NCI-H1105 (cell line): ENCODE measurements at regions not wholly inside any gene's neighbourhood (a gene's known extent, or its start where the extent isn't known, plus 50 kb on each side); places are given as distances from the start of the nearest gene placed in this dataset.

ENCODE experiments used
- DNase-seq: peaks from one replicate; lab custom pipeline; 2025; lab: John Stamatoyannopoulos, UW

DNA sequence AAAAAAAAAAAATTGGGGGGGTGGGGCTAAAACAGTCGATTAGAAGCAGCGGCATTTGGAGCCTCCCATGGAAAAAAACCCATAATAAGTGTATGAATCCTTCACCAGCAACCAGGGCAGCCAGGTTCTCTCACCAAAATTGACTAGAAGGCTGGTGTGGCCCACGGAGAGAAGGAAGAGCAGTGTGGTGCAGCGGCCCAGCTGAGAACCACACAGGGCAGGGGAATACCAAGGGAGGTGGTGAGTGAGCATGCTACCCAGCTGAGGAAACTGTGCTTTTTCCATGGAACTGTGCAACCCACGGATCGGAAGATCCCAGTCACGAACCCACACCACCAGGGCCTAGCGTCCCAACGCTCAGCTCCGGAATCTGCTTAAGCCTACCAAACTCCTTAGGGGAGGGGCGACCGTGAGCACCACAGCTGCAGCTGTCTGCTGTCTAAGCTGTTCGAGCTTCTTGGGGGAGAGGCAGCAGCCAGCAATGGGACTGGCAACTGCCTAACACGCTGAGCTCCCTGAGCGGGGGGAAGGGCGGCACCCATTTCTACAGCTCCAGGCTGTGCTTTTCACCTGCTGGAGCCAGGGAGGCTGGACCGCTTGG is 1037.2 kb upstream of the ACVR2A start:
- DNase-seq: no peak

DNA sequence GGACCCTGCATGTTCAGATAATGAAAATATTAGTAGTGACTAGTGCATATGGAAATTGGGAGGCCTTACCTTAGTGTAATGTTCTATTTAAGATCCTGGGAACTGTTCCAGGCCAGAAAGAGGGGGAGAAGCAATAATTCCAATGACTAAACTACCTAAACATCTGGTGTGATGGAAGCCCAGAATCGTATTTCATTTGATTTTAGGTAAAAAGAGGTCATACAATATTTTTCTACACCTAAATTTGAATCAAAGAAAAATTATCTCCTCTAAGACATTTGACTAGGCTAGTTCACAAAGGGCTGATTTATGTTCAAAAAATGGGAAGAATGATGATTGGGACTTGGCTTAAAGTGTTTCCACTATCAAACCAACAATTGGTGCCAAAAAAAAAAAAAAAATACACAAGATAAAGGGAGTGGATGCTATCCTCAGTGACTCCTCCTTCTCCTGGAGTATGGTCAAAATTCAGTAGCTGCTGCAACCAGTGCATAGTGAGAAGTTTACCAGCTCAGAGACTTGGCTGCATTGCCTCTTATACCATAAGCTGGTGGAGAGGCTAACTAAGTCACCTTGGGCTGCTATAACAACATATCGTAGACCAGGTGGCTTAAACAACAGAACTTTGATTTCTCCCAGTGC is 1038.3 kb upstream of the ACVR2A start:
- DNase-seq: no peak

DNA sequence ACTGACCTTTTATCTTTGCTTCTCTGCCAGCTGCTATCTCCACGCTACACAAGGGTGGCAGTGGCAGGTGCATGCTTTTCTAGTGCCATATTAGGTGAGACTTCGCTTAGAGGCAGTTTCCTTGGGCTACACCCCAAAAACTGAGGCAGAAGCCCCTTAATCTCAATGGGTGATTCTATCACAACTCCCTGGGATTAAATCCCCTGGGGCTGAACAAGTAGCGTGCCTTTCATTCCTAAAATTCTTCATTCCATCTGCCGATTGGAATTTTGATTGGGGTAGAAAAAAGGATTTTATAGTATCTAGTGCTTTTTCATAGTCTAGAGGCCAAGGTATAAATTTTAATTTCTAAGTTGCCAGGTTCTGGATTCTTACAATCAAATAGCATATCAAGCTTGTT is 1040.5 kb upstream of the ACVR2A start:
- DNase-seq: no peak

DNA sequence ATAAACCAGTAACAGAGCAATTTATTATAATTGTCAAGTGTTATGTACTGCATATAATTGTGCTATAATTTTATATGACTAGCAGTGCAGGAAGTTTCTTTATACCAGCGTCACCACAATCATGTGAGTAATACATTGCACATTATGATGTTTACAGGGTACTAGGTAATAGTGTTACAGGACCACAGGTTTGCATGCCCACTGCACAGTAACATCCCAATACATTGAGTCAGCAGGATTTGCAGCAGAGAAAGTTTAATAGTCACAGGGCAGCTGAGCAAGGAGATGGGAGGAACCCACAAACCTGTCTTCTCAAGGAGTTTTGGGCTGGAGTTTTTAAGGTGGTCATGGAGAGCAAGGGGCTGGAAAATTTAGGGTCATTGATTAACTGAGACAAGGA is 1042.9 kb upstream of the ACVR2A start:
- DNase-seq: no peak

DNA sequence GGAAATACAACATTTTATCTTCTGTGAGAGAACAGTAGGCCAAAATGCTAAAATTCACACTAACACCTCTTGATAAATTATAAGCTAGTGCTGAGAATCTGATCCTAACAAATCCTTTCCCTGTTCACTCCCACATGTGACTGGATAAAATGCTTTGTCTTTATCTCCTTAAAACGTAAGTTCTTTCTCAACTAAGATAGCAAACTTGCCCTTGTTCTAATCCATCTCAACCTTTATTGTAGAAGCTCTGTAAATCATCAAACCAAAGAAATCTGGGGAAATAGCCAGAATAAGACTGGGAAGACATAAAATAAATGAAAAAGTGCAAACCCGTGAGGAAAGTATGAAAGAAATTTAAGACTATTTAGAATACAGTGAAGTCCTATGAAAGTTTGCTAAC is 1058.4 kb upstream of the ACVR2A start:
- DNase-seq: no peak

DNA sequence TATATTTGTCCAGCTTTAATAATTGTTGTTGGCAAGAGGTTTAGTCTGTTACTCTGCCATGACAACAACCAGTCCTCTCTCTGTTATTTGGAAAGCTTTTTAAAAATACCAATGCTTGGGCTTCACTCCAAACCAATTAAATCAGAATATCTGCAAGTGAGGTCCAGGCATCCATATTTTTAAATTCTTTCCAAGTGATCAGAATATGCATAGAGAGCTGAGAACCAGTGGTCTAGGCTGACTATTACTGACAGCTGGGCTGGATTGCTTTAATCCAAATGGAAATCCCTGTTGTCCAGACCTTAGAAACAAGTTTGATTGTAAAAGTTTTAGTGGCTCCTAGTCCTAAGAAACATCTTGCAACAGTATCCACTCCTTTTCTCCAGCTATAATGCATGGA is 1059.7 kb upstream of the ACVR2A start:
- no peak for DNase-seq

DNA sequence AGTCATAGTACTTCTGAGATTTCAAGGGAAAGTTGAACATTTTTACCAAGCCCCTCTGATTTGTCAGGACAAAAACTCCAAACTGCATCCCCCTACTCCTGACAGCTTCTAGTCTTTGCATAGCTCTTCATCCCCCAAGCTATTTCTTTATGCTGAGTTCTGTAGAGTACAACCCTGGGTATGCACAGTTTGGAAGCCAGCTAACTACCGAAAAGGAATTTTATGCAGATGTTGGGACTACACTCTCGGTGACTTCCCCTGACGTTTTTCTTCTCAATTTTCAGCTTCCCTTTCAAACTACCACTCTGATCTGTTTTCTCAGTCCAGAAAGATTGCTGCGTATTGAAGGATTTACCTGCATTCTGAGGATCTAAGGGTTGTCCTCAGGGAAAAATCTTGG is 1060.2 kb upstream of the ACVR2A start:
- DNase-seq: no peak

DNA sequence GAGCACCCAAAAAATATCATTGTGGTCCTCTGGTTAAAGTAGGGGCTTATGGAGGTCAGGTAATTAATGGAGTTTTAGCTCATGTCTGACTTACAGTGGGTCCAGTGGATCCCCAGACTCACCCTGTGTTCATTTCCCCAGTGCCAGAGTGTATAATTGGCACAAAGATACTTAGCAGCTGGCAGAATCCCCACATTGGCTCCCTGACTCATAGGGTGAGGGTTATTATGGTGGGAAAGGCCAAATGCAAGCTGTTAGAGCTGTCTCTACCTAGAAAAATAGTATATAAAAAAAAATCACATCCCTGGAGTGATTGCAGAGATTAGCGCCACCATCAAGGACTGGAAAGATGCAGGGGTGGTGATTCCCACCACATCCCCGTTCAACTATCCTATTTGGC is 1067.6 kb upstream of the ACVR2A start:
- no peak for DNase-seq

DNA sequence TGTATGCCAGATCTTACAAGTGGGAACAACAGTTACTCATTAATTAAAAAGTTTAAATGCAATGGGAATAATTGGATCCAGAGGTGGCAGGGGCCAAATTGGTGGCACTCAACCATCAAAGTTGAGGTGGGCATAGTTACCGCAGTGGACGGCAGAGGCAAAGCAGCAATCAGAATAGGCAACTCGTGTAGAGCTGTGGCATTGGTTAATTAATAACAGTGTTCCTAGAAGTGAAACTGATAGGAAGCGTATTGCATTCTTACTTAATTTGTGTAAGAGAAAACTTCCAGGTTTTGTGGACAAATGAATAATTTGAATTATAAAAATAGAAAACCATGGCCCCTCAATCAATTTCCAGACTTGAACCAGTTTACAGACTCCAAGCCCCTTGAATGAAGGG is 1068.2 kb upstream of the ACVR2A start:
- DNase-seq: no peak

DNA sequence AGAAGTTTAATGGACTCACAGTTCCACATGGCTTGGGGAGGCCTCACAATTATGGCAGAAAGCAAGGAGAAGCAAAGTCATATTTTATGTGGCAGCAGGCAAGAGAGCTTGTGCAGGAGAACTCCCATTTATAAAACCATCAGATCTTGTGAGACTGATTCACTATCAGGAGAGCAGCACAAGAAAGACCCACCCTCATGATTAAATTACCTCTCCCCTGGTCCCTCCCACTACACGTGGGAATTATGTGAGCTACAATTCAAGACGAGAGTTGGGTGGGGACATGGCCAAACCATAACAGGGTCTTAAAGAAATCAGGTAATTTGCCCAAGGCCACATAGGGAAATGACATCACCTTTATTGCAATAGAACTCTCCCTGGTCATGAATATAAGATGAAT is 1073.3 kb upstream of the ACVR2A start:
- no peak for DNase-seq

DNA sequence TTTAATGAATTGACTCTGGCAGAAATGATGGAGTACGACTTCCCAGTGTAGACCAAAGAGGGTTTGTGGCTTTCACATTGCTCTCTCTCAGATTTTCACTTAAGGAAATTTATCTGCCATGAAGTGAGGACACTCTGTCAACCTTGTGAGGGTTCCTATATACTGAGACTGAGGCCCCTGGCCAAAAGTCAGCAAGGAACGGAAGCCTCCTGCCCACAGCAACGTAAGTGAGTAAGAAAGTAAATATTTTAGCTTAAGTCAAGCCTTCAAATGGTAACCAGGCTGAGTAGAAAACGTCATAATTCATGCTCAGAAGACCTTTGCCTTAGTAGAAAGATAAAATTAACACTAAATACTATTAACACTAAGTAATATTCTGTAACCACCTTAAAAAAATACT is 1080.5 kb upstream of the ACVR2A start:
- no peak for DNase-seq

DNA sequence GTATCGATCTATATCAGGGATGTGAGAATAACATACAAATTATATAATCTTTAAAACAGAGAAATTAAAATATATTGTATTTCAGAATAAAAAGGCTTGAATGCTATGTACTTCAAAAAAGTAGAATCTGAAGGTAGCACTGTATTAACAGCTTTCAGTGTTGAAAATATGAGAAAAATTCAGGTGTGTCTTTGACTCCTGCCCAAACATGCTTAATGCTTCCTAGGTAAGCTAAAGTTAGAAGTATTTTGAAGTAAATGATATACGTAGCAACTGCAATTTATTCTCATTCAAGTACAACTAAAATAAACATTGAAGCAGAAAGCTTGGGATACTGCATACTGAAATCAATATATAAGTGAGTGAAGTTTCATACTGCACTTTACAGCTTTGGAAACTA is 1082.0 kb upstream of the ACVR2A start:
- DNase-seq: no peak

DNA sequence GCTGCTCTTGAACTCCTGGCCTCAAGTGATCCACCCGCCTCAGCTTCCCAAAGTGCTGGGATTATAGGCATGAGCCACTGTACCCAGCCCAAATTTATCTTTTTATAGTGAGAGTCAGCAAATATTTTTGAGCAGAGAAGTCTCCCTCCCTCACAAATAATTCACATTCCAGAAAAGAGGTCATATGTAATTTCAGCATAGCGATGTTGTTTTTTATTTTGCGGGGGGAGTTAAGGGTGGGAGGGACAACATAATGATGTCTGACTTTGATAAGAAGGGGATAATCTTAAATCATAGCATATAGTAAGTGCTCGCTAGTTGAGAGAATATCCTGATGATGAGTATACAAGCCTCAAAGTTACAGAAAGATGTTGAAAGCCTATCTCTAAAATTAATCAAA is 1090.2 kb upstream of the ACVR2A start:
- DNase-seq: no peak

DNA sequence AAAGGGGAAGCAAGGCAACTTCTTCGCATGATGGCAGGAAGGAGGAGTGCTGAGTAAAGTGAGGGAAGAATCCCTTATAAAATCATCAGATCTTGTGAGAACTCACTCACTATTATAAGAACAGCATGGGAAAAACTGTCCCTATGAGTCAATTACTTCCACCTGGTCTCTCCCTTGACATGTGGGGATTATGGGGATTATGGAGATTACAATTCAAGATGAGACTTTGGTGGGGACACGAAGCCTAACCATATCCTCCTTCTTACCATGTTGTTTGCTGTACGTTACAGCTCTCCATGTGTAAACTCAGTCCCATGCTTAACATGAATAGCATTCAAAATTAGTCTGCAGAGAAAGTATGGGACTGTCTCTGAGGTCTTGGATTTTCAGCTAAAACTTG is 1096.8 kb upstream of the ACVR2A start:
- no peak for DNase-seq

DNA sequence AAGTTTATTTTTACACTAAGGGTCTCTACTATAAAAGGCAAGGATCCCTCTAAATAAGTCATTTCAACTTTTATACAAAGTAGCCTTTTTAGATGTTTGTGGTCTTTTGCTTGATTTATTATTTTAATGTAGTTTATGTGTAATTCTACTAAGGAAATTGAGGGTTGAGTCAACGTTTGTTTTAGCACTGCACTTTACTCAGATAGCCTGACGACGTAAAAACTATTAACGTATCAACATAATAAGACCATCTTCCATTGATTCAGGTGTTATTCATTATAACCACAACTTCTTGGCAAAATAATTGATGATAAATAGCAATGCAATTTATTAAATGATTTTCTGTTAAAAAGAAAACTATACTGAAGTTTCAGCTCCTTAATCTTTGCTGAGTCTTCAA is 1103.6 kb upstream of the ACVR2A start:
- no peak for DNase-seq

DNA sequence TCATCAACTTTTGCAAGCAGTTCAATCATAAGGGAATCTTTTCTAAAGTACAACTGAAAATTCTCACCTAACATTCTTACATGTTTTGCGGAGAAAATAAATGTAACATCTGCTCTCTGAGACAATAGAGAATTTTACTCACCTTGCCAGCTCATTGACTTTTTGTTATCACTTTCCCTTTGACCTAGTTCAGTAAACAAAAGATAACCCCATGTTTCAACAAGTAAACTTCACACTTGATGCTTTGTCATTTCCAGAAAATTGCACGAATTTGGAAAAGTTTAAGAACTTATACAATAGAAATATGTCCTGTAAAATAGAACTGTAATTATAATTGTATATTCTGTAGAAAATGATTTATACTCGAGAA is 1110.0 kb upstream of the ACVR2A start:
- DNase-seq: no peak

DNA sequence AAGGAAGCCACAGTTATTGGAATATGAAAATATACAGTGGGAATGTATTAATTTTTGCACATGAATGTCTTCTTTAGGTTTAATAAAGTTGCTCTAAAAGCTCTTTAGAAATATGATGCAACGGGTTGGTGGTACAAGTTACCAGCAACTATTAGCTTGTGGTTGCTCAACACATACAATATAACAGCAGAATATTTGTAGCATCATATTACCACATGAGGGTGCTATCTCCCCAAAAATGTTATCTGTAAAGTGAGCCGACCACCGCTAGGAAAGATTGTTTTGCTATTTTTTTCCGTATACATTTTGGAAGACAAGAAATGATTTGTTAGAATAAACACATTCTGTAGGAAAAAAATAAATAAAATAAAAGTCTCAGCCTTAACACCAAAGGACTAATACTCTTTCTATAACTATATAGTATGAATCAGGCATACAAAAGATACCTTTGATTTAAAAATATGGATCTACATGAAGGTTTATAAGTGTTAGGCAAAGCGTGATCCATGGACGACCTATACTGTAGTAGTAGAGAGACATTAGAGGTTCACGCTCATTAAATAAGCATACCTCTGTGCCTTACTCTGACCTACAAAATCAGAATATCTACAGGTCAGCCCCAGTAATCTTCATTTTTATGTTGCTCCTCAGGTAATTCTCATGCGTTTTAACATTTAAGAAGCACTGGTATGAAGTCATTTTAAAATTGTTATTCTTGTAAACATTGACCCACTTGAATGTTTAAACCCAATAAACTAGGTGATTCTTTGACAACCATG is 1110.6 kb upstream of the ACVR2A start:
- DNase-seq: peak; percentile 44

DNA sequence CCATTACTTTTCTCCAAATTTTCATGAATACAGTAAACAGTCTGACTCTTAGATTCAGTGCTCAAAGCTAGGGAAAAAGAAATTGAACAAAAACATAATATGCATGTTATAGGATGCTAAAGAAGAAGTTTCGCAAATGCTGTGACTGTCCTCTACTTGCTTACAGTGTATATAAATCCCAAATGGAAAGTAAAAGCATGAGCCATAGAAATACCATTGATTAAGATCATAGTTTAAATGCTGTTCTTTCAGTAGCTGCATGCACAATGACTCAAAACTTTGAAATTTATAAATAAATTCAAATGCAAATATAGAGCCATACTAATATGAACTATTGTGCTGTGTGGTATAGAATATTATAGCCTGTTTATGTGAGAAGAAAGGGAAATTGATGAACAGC is 1113.9 kb upstream of the ACVR2A start:
- no peak for DNase-seq

DNA sequence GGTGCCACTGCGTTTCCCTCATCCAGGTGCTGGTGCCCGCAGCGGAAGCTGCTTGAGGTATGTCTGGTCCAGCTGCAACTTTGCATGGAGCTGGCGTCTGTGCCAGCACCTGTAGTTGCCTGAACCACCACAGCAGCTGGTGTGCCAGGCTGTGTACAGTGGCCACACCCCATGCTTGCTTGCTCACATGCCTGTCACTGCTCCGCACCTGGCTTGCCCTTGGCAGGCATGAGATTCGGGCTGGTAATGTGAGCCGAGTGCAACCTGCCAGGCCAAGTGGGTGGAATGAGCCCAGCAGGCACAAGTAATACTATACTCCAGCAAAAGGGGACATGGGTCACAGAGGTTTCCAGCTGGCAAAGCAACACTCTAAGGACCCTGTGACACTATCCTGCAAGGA is 1123.3 kb upstream of the ACVR2A start:
- DNase-seq: no peak

DNA sequence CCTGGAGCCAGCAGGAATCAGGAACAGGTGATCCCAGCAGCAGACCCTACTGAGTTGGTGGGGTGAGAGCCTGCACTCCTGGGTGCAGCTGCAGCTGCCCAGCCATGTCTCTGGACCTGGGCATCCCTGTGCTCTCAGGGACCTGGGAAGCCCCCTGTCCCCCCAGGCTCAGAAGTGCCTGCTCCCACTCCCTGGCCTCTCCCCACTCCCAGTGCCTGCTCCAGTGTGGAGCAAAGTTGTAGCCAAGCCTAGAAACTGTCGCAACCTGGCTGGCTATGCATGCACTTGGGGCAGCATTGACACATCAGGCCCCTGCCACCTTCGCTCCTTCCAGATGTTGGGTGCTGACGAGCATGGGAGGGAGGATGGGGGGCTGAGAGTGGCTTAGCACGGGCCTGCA is 1124.7 kb upstream of the ACVR2A start:
- DNase-seq: no peak

DNA sequence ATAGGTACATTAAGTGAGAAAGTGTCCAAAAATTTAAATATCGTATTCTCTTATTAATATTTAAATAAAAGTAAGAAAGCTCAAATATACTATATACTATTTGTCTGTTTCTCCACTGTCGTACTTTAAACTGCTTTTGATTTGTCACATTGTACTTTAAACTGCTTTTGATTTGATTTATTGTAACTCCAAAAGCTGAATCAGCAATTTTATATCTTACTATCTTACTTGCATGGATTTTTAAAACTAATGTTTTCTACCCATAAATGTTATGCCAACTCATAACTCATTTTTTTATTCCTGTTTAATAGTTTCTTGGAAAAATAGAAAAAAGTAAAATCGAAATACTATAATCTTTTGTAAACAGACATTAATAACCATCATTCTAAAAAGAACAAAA is 1128.2 kb upstream of the ACVR2A start:
- no peak for DNase-seq

DNA sequence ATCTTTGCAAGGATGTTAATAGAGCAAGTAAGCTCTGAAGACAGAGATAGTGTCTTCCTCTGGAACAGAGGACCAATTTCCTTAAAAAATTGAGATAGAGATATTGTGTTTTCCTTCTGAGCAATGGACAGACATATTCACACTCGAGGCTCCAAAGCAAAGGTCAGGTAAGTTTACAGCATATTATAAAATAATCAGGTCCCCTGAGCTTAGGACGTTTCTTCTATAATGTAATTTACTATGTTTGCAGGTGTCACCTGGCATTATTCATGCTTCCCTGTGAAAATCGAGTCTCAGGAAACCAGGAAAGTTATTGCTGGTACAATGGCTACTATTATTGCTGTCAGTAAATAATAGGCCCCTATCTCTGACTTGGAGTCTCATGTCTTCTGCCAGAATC is 1135.8 kb upstream of the ACVR2A start:
- DNase-seq: no peak

DNA sequence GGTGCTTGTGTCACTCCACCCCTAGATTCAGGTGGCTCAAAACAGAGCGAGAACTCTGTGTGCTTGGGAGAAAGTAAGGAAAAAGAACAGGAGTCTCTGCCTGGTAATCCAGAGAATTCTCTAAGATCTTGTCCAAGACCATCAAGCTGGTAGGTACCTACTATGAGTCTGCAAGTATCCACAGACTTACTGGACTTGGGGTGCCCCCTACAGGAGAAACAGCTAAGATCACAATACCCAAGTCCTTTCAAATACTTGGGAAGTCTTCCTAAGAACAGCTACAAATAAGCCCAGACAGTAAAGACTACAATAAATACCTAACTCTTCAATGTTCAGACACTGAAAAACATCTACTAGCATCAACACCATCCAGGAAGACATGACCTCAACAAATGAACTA is 1143.6 kb upstream of the ACVR2A start:
- no peak for DNase-seq

DNA sequence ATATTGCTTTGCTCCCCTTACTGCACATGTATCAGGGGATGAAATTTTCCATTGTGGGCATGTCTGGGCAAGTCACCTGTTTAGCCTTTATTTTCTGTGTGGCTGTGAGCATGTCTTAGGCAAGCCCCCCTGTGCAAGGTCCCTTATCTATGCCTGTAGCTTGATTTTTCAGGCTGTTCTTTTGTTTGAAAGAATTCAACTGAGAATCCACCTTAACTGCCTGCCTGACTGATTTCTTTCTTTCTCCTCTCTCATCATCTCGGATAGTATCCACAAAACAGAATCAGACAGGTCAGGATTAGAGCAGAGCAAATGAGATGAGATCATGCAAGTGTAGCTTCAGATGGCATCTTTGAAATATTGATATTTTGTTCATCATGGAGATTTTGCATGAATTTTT is 1147.5 kb upstream of the ACVR2A start:
- DNase-seq: no peak
